Sigmoid colon (tissue), 6 donors: ENCODE measurements at regions not wholly inside any gene's neighbourhood (a gene's known extent, or its start where the extent isn't known, plus 50 kb on each side); places are given as distances from the start of the nearest gene placed in this dataset.

ENCODE experiments used
- DNase-seq: peaks from one replicate; pipeline ENCODE4 v3.0.0-alpha.2; 2019
- H3K27ac ChIP-seq, 4 donors: fragments of 200-600 bp; sonication (generic); one replicate each; pipeline ENCODE4 v1.5.1; 2016 to 2019; ENCODE audit warnings: mild to moderate bottlenecking in 1 of 4
- H3K27me3 ChIP-seq, 3 donors: fragments of 200-600 bp; sonication (generic); one replicate each; pipeline ENCODE4 v1.5.1; 2019; ENCODE audit warnings: mild to moderate bottlenecking in 1 of 3
- H3K36me3 ChIP-seq, 4 donors: fragments of 200-600 bp; sonication (generic); one replicate each; pipeline ENCODE4 v1.5.1; 2016 to 2019
- H3K4me1 ChIP-seq, 4 donors: fragments of 200-600 bp; sonication (generic); one replicate each; pipeline ENCODE4 v1.5.1; 2017 to 2019
- H3K4me3 ChIP-seq, 4 donors: fragments of 200-600 bp; sonication (generic); one replicate each; pipeline ENCODE4 v1.5.1; 2017 to 2019; ENCODE audit warnings: mild to moderate bottlenecking in 2 of 4, moderate library complexity in 1 of 4
- H3K9me3 ChIP-seq, 4 donors: fragments of 200-600 bp in 3 of 4; sonication (generic) in 3 of 4; one replicate each; pipeline versions ENCODE4 v1.5.1 to v1.6.1; 2013 to 2019
- CTCF ChIP-seq, 4 experiments: fragments of 450-650 bp in 3 of 4; fragments of 200-600 bp in 1 of 4; IDR thresholded peaks; one replicate each; pipeline ENCODE4 v1.5.1; 2016 to 2019; ENCODE audit warnings: antibody characterized with exemption in 4 of 4, mild to moderate bottlenecking in 3 of 4, moderate library complexity in 2 of 4
- EP300 ChIP-seq, 4 donors: sonication (generic); formaldehyde crosslinking; IDR thresholded peaks; one replicate each; pipeline ENCODE4 v1.6.1; 2017; ENCODE audit warnings: antibody characterized with exemption in 4 of 4
- POLR2A ChIP-seq, 2 donors: fragments of 450-650 bp; IDR thresholded peaks; one replicate each; pipeline ENCODE4 v1.6.1; 2016; ENCODE audit warnings: antibody characterized with exemption in 2 of 2, mild to moderate bottlenecking in 2 of 2, moderate library complexity in 2 of 2
- POLR2AphosphoS5 ChIP-seq, 4 donors: sonication (generic); formaldehyde crosslinking; IDR thresholded peaks; one replicate each; pipeline ENCODE4 v1.6.1; 2017; ENCODE audit warnings: antibody characterized with exemption in 4 of 4
- WGBS, 2 donors: extraction: QIAGEN DNeasy Blood & Tissue Kit; methylation state at CpG; one replicate each; pipeline ENCODE4 v1.1.7; 2013; 5-methylcytosine and 5-hydroxymethylcytosine counted together
- intact Hi-C: fragments of 100-400 bp; cut with DNase I; formaldehyde crosslinking; loops from one replicate; pipeline ENCODE4 v1.15.1; 2023
- donor health status: healthy with polysubstance abuse.
- donor health status: healthy.

DNA sequence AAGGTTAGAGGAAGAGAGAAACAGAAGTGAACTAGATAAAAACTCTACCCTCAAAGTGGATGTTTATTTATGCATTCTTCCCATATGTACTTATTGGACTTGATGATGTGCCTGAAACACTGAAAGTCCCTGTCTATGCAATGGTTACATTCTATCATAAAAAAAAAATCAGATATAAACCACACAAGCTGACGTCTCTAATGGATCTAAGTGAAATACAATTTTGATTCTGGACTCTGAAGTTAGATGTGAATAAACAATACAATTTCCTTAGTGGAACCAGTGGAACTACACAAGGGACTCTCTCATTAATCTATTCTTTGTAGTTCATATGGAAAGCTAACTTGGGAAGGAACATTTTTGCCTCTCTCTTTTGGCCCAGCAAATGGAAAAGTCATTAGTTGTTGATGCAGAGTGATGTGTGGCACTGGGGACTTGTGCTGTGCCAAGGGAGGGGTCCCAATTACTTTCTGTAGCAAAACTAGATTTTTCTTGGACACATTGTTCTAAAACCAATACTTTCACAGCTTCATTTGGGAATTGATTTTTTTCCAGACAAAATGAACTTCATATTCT lies 376.8 kb downstream of the TRIB2 start:
- Histone ChIP-seq H3K4me3 (no peak overlapping the region), H3K4me1 (no peaks in the 10 kb centered on the region), H3K36me3 (no peaks in the 10 kb centered on the region), H3K9me3 (no peaks in the 10 kb centered on the region), H3K27me3 (no peaks in the 10 kb centered on the region), H3K27ac (no peak overlapping the region)
- DNase-seq = no peak
- TF ChIP-seq POLR2A (IDR thresholded peaks at IDR 0.05) (no peak), EP300 (IDR thresholded peaks at IDR 0.05) (no peak), POLR2AphosphoS5 (IDR thresholded peaks at IDR 0.05) (no peak)
- WGBS, 2 donors = 45 to 66% methylated on average over 1 of the region's 1 CpG
- intact Hi-C loops = no loop called here

- TF ChIP-seq POLR2AphosphoS5 (IDR thresholded peaks at IDR 0.05) (no peak), CTCF (IDR thresholded peaks at IDR 0.05) (no peak), POLR2A (IDR thresholded peaks at IDR 0.05) (no peak), EP300 (IDR thresholded peaks at IDR 0.05) (no peak)
- Histone ChIP-seq H3K9me3 (no peaks in the 10 kb centered on the region), H3K4me1 (no peaks in the 10 kb centered on the region), H3K27ac (no peak overlapping the region), H3K4me3 (no peak overlapping the region), H3K36me3 (no peaks in the 10 kb centered on the region), H3K27me3 (no peaks in the 10 kb centered on the region)
- intact Hi-C loops = no loop called here
- 65 to 73% methylated on average over 4 of the region's 4 CpGs for WGBS, 2 donors
- DNase-seq = no peak
Measured at GRCh38 chr2:13102397-13103063, 385.8 kb downstream of the TRIB2 start.

- no peaks in the 10 kb centered on the region for H3K4me1 ChIP-seq
- intact Hi-C loops = no loop called here
- DNase-seq = no peak
- WGBS, 2 donors = 73 to 88% methylated on average over 1 of the region's 1 CpG
- H3K4me3 ChIP-seq = no peak overlapping the region
- TF ChIP-seq POLR2AphosphoS5 (IDR thresholded peaks at IDR 0.05) = no peak
- no peak for TF ChIP-seq EP300 (IDR thresholded peaks at IDR 0.05)
- no peak for TF ChIP-seq CTCF (IDR thresholded peaks at IDR 0.05)
- no peak for TF ChIP-seq POLR2A (IDR thresholded peaks at IDR 0.05)
- H3K27me3 ChIP-seq = no peaks in the 10 kb centered on the region
- H3K9me3 ChIP-seq = no peaks in the 10 kb centered on the region
- no peak overlapping the region for H3K27ac ChIP-seq
- H3K36me3 ChIP-seq = no peaks in the 10 kb centered on the region
Measured at GRCh38 chr2:13103151-13103550, 386.4 kb downstream of the TRIB2 start.

GRCh38 chr2:13103778-13104493 lies 387.2 kb downstream of the TRIB2 start:
- 66 to 77% methylated on average over 5 of the region's 5 CpGs for WGBS, 2 donors

More at GRCh38 chr2:13103778-13104493, 387.2 kb downstream of the TRIB2 start:
- no peak for TF ChIP-seq POLR2A (IDR thresholded peaks at IDR 0.05)
- TF ChIP-seq CTCF (IDR thresholded peaks at IDR 0.05) = no peak
- no peak for TF ChIP-seq EP300 (IDR thresholded peaks at IDR 0.05)
- TF ChIP-seq POLR2AphosphoS5 (IDR thresholded peaks at IDR 0.05) = no peak
- DNase-seq = no peak
- no peaks in the 10 kb centered on the region for H3K4me1 ChIP-seq
- intact Hi-C loops = no loop called here
- no peaks in the 10 kb centered on the region for H3K9me3 ChIP-seq
- H3K4me3 ChIP-seq = no peak overlapping the region
- H3K27me3 ChIP-seq = no peaks in the 10 kb centered on the region
- H3K36me3 ChIP-seq = no peaks in the 10 kb centered on the region
- no peak overlapping the region for H3K27ac ChIP-seq
